GM12875 (cell line): ENCODE measurements at regions not wholly inside any gene's neighbourhood (a gene's known extent, or its start where the extent isn't known, plus 50 kb on each side); places are given as distances from the start of the nearest gene placed in this dataset.

Source experiments
- H3K4me3 ChIP-seq: one replicate; pipeline ENCODE4 v1.5.1; 2011; ENCODE audit warnings: low read depth, low read length, control low read depth
- CTCF ChIP-seq: IDR thresholded peaks from 2 replicates; pipeline ENCODE4 v1.5.1; 2011; ENCODE audit warnings: low read depth, mild to moderate bottlenecking, control low read depth, inconsistent platforms, low read length, moderate library complexity, borderline replicate concordance; ENCODE audit not compliant: insufficient read depth

- no peak overlapping the region for H3K4me3 ChIP-seq
- TF ChIP-seq CTCF, result no peak
These were observed 266.6 kb upstream of the SUCLG2 start for GRCh38 chr3:67920969-67921368.

- no peak overlapping the region for H3K4me3 ChIP-seq
- TF ChIP-seq CTCF, result no peak
These were observed 265.9 kb upstream of the SUCLG2 start for GRCh38 chr3:67920311-67920710.

GRCh38 chr3:67916353-67916752 is 261.9 kb upstream of the SUCLG2 start:
- no peak for TF ChIP-seq CTCF
- H3K4me3 ChIP-seq, result no peak overlapping the region

GRCh38 chr3:67907735-67908134 is 253.3 kb upstream of the SUCLG2 start:
- no peak overlapping the region for H3K4me3 ChIP-seq
- TF ChIP-seq CTCF, result no peak

- no peak overlapping the region for H3K4me3 ChIP-seq
- no peak for TF ChIP-seq CTCF
These were observed 251.8 kb upstream of the SUCLG2 start for GRCh38 chr3:67906261-67906660.

GRCh38 chr3:67901681-67902080 is 247.3 kb upstream of the SUCLG2 start:
- no peak for TF ChIP-seq CTCF
- H3K4me3 ChIP-seq, result no peak overlapping the region

GRCh38 chr3:67898916-67899315 is 244.5 kb upstream of the SUCLG2 start:
- H3K4me3 ChIP-seq, result no peak overlapping the region

More at GRCh38 chr3:67898916-67899315, 244.5 kb upstream of the SUCLG2 start:
- no peak for TF ChIP-seq CTCF
